Activated CD4-positive, alpha-beta T cell treated with anti-CD3 and anti-CD28 coated beads, Interleukin-2, amount 10 ng/mL, durations not matched to agents 7 days and 5 days (primary cell): ENCODE measurements at regions not wholly inside any gene's neighbourhood (a gene's known extent, or its start where the extent isn't known, plus 50 kb on each side); places are given as distances from the start of the nearest gene placed in this dataset.

Source experiments
- CTCF ChIA-PET: fragments of 350-600 bp; sonication (Branson Sonifier 250); formaldehyde crosslinking; loops from one replicate; lab custom pipeline; 2021; ENCODE audit warnings: antibody characterized with exemption; lab: Charles Lee
- POLR2A ChIA-PET: fragments of 350-600 bp; sonication (Branson Sonifier 250); formaldehyde crosslinking; loops from one replicate; lab custom pipeline; 2021; ENCODE audit warnings: antibody characterized with exemption; lab: Charles Lee
- DNase-seq: peaks from one replicate; pipeline ENCODE4 v3.0.0-alpha.2; 2020
- H3K27ac Mint-ChIP-seq: one replicate; pipeline ENCODE4 v1.8.0; 2021; ENCODE audit warnings: mild to moderate bottlenecking, moderate library complexity, mixed read lengths
- H3K27me3 Mint-ChIP-seq: one replicate; pipeline ENCODE4 v1.8.0; 2021; ENCODE audit warnings: mixed read lengths
- H3K36me3 Mint-ChIP-seq: one replicate; pipeline ENCODE4 v1.8.0; 2021; ENCODE audit warnings: low read depth, mixed read lengths
- H3K4me1 Mint-ChIP-seq: one replicate; pipeline ENCODE4 v1.8.0; 2021; ENCODE audit warnings: mixed read lengths
- H3K4me3 Mint-ChIP-seq: one replicate; pipeline ENCODE4 v1.8.0; 2021; ENCODE audit warnings: mild to moderate bottlenecking, moderate library complexity, mixed read lengths
- H3K9me3 Mint-ChIP-seq: one replicate; pipeline ENCODE4 v1.8.0; 2021; ENCODE audit warnings: mixed read lengths

GRCh38 chr12:89927226-89927698 lies 218.6 kb upstream of the ATP2B1 start:
- Mint-ChIP-seq H3K27ac (peak overlapping the region; percentile 28), H3K27me3 (no peaks in the 10 kb centered on the region), H3K36me3 (no peaks in the 10 kb centered on the region), H3K9me3 (no peaks in the 10 kb centered on the region), H3K4me3 (no peak overlapping the region), H3K4me1 (peaks cover 8% of the 10 kb centered on the region)
- ChIA-PET CTCF (no interaction called here), POLR2A (no interaction called here)
- DNase-seq: no peak

DNA sequence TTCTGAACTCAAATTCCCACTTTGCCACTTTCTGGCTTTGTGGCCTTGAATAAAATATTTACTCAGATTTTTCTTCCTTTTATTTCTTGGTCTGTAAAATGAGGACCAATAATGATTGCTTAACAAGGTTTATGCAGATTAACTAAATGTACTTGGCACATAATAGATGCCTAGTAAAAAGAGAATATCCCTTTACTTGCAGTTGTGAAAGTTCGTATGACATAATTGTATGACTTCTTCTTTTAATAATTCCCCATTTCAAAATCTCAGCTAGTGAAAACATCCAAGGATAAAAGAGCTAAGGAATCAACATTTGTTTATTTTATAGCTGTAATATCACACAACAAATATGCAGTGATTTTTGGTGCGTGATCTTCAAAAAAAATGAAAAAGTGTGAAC lies 215.6 kb upstream of the ATP2B1 start:
- CTCF ChIA-PET: no interaction called here
- DNase-seq: no peak
- no peak overlapping the region for H3K27ac Mint-ChIP-seq
- H3K36me3 Mint-ChIP-seq: no peaks in the 10 kb centered on the region
- H3K4me3 Mint-ChIP-seq: no peak overlapping the region
- H3K4me1 Mint-ChIP-seq: peaks cover 6% of the 10 kb centered on the region
- POLR2A ChIA-PET: no interaction called here
- H3K27me3 Mint-ChIP-seq: no peaks in the 10 kb centered on the region
- H3K9me3 Mint-ChIP-seq: no peaks in the 10 kb centered on the region

DNA sequence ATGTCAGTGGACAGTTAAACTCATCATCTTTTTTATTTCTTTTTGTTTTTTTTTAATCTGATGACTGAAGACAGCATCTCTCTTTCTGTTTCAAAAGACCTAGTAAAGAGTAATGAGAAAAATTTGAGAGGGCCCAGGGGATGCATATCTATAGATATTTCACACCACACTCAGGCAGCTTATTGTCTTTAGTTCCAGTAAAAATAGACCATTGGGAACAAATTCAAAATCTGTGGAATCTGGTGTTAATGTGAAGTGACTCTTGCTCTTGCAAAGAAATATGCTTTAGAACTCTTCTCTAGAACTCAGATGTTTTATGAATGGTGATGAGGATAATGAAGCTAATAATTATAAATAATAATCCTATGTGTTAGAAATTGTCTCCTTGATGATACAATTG lies 214.5 kb upstream of the ATP2B1 start:
- POLR2A ChIA-PET: no interaction called here
- no peaks in the 10 kb centered on the region for H3K9me3 Mint-ChIP-seq
- H3K27ac Mint-ChIP-seq: no peak overlapping the region
- DNase-seq: no peak
- H3K4me1 Mint-ChIP-seq: peaks cover 6% of the 10 kb centered on the region
- CTCF ChIA-PET: no interaction called here
- no peaks in the 10 kb centered on the region for H3K27me3 Mint-ChIP-seq
- no peak overlapping the region for H3K4me3 Mint-ChIP-seq
- no peaks in the 10 kb centered on the region for H3K36me3 Mint-ChIP-seq

DNA sequence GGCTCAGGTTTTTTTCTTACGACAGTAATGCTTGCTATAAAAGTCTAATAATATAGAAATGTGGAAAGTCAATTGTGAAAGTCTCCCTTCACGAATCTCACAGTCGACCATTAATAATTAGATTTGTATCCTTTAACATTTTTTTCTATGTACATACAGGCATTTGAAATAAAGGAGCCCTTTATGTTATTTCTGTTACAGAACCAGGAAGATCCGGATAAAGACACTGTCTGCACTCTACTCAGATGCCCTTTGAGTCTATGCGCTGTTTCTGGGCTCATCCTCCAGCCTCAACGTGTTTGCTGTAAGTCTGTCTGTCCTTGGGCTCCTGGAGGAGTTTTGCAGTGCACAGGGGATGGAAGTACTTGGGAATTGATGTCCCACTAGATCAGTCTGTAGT lies 212.2 kb upstream of the ATP2B1 start:
- Mint-ChIP-seq H3K27ac (no peak overlapping the region), H3K9me3 (no peaks in the 10 kb centered on the region), H3K4me3 (no peak overlapping the region), H3K36me3 (no peaks in the 10 kb centered on the region), H3K4me1 (no peaks in the 10 kb centered on the region), H3K27me3 (no peaks in the 10 kb centered on the region)
- ChIA-PET POLR2A (no interaction called here), CTCF (no interaction called here)
- DNase-seq: no peak

DNA sequence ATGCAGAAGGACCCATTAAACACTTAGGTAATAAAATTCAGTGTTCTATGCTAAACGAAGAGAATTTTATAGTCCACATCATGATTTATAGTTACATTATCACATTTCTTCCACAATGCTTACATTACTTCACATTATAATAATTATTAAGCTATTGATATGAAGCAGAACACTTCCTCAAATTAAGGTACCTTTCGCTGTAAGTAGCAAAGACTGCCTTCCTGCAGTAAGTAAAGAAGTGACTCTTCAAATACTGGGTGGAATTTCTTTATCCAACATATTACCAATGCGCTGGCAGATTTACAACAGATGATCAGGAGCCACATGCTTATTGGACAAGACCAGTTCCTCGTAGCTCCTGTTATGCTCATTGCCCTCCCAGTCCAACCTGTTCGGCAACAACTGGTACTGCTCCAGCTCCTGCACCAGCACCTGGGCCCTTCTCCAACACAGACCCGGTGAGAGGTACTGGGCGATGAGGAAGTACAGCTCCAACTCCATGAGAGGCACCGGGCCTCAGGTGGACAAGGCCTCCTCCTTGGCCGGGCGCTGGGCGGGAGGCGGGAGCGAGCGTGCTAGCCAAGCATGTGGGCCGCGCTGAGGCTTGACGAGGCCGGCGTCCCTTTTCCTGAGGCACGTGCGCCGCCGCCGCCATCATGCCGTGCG lies 210.7 kb upstream of the ATP2B1 start:
- no peak overlapping the region for H3K4me3 Mint-ChIP-seq
- ChIA-PET CTCF (interaction anchor here (1.1 kb wide), 1 partner anchor 15 kb away, joined by 4 read pairs; no protein-coding TSS in a partner anchor), POLR2A (no interaction called here)
- H3K9me3 Mint-ChIP-seq: no peaks in the 10 kb centered on the region
- no peaks in the 10 kb centered on the region for H3K36me3 Mint-ChIP-seq
- DNase-seq: no peak
- H3K27me3 Mint-ChIP-seq: no peaks in the 10 kb centered on the region
- no peaks in the 10 kb centered on the region for H3K4me1 Mint-ChIP-seq
- H3K27ac Mint-ChIP-seq: no peak overlapping the region

- Mint-ChIP-seq H3K27ac (no peak overlapping the region), H3K9me3 (no peaks in the 10 kb centered on the region), H3K4me1 (no peaks in the 10 kb centered on the region), H3K27me3 (no peaks in the 10 kb centered on the region), H3K4me3 (no peak overlapping the region), H3K36me3 (no peaks in the 10 kb centered on the region)
- DNase-seq: no peak
- POLR2A ChIA-PET: interaction anchor here (0.6 kb wide), 1 partner anchor 41 kb away, joined by 8 read pairs; no protein-coding TSS in a partner anchor
- CTCF ChIA-PET: interaction anchor here (1.1 kb wide), 1 partner anchor 14 kb away, joined by 4 read pairs; no protein-coding TSS in a partner anchor
Measured at GRCh38 chr12:89918172-89918846, 209.7 kb upstream of the ATP2B1 start.

DNA sequence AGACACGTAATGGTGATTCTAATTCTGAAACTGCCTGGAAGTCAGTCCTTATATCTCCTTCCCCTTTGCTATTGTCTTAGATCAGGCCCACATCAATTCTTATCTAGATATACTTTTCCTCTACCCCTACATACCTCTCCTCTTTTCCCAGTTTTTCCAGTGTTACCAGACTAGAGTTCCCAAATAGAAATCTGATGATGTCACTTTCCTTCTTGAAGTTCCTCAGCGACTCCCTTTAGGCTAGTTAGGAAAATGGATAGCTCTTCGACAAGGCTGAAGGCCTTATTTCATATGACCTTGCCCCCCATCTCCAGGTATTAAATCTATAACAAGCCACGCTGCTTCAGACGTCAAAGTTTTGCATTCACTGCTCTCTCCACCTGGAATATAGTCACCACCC lies 201.1 kb upstream of the ATP2B1 start:
- H3K9me3 Mint-ChIP-seq: peaks cover 8% of the 10 kb centered on the region
- no peaks in the 10 kb centered on the region for H3K4me1 Mint-ChIP-seq
- POLR2A ChIA-PET: no interaction called here
- H3K36me3 Mint-ChIP-seq: no peaks in the 10 kb centered on the region
- no peak overlapping the region for H3K4me3 Mint-ChIP-seq
- CTCF ChIA-PET: no interaction called here
- H3K27me3 Mint-ChIP-seq: no peaks in the 10 kb centered on the region
- H3K27ac Mint-ChIP-seq: no peak overlapping the region
- no peak for DNase-seq

DNA sequence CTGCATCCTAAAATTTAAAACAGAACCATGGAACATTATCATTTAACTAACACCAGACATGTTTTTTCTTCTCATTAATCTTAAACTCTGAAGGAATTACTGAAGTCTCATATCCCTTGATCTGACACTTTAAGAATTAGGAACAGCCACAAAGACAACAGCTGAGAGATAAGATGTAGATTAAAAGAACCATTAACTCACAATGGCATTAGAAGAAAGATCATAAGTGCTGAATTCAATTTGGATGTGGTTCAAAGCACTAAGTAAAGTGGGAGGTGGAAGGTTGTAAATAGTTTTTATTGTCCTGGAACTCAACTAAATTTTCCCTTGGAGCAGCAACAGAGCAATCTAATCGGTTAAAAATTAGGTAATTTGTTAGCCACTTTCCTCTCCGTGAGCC lies 199.0 kb upstream of the ATP2B1 start:
- ChIA-PET POLR2A (no interaction called here), CTCF (no interaction called here)
- Mint-ChIP-seq H3K27me3 (no peaks in the 10 kb centered on the region), H3K9me3 (peaks cover 5% of the 10 kb centered on the region), H3K36me3 (no peaks in the 10 kb centered on the region), H3K4me1 (no peaks in the 10 kb centered on the region), H3K4me3 (no peak overlapping the region), H3K27ac (no peak overlapping the region)
- DNase-seq: no peak

DNA sequence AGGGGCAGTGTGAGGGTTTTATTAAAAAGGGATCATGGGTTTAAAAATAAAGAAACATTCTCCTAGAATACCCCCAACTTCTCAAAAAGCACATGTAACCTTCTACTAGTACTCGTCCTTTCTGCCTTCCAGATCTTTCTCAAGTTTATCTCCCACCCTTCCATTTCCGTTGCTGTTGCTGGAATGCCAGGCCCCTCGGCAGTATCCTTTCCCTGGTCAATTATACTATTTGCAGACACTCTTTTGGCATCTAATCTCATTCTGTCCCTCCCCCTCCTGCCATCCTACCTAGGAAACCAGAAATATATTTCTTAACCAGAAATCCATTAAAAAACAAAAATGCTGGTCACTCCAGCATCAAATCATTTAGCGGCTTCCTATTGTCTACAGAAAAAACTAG lies 198.2 kb upstream of the ATP2B1 start:
- Mint-ChIP-seq H3K4me3 (no peak overlapping the region), H3K4me1 (no peaks in the 10 kb centered on the region), H3K36me3 (no peaks in the 10 kb centered on the region), H3K9me3 (peaks cover 2% of the 10 kb centered on the region), H3K27me3 (no peaks in the 10 kb centered on the region), H3K27ac (no peak overlapping the region)
- ChIA-PET CTCF (no interaction called here), POLR2A (no interaction called here)
- no peak for DNase-seq

DNA sequence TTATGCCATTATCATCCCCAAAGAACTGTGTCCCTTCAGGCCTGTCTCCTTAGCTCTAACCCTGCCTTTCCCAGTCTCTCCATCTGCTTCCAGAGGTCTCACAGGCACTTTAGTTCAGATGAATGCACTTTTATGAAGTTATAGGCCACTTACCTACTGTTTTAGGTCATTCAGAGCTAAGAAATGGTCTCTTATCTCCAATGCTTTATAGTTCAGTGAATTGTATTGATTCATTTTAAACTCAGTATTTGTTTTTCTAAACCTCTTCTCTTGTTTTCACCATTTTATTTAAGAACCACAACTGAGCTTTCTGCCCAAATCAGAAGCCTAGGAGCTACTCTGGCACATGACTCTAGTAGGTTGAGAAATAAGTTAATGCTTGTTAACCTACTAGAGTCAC lies 197.5 kb upstream of the ATP2B1 start:
- no peaks in the 10 kb centered on the region for H3K4me1 Mint-ChIP-seq
- H3K27me3 Mint-ChIP-seq: no peaks in the 10 kb centered on the region
- no peak overlapping the region for H3K27ac Mint-ChIP-seq
- DNase-seq: no peak
- no peaks in the 10 kb centered on the region for H3K36me3 Mint-ChIP-seq
- H3K9me3 Mint-ChIP-seq: peaks cover 2% of the 10 kb centered on the region
- CTCF ChIA-PET: no interaction called here
- POLR2A ChIA-PET: no interaction called here
- no peak overlapping the region for H3K4me3 Mint-ChIP-seq

DNA sequence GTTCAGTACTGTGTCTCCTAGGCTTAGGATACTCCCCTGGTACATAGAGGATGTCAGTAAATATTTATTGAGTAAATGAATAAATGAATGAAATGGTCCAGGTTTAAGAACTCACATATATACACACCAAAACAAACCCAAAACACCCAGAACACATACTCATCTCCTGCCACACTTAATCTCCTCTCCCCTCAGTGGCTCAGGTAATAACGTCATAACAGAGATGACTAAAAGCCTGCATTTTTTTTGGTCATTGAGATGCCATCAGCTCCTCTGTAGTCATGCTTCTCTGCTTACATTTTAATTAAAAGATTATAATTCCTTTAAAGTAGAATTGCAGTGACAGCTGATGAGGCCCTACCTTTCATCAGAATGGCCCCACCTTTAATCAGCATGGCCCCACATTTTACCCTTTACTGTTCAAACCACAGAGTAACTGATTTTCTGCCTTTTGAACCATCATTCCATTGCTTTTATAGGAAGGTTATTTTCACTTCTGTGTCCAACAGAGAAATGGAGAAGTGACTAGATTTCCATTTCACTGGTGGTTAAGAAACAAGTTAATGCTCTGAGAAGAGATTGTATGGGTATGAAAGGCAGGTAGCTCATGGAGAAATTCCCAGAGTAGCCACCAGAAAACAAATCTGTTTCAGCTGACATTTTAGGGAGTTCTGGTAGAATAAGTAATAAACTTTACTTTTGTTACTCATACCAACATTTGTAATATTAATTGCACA lies 193.4 kb upstream of the ATP2B1 start:
- ChIA-PET CTCF (no interaction called here), POLR2A (no interaction called here)
- H3K27me3 Mint-ChIP-seq: no peaks in the 10 kb centered on the region

DNA sequence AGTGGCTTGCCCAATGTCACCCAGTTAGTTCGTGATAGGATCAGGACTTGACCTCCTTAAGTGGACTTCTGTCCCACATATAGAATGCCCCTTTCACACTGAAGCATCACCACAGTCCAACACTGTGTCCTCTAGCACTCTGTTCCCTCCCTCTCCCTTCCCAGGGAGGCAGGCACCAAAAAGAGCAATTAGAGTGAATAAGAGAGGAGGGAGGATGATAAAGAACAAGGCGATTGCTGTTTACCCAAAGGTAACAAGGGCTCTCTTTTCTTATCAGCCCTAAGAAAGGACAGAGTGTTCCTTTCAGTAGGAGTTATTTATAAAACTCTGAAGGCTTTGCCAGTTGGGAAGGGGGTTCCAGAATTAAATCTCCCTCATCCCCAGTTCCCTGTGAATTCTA lies 192.7 kb upstream of the ATP2B1 start:
- Mint-ChIP-seq H3K4me1 (no peaks in the 10 kb centered on the region), H3K27ac (no peak overlapping the region), H3K27me3 (no peaks in the 10 kb centered on the region), H3K36me3 (no peaks in the 10 kb centered on the region), H3K4me3 (no peak overlapping the region), H3K9me3 (peaks cover 3% of the 10 kb centered on the region)
- DNase-seq: no peak
- CTCF ChIA-PET: no interaction called here
- POLR2A ChIA-PET: no interaction called here

More for the DNA sequence above, 193.4 kb upstream of the ATP2B1 start:
- Mint-ChIP-seq H3K27ac (no peak overlapping the region), H3K4me1 (no peaks in the 10 kb centered on the region), H3K4me3 (no peak overlapping the region), H3K9me3 (peaks cover 3% of the 10 kb centered on the region), H3K36me3 (no peaks in the 10 kb centered on the region)
- no peak for DNase-seq

DNA sequence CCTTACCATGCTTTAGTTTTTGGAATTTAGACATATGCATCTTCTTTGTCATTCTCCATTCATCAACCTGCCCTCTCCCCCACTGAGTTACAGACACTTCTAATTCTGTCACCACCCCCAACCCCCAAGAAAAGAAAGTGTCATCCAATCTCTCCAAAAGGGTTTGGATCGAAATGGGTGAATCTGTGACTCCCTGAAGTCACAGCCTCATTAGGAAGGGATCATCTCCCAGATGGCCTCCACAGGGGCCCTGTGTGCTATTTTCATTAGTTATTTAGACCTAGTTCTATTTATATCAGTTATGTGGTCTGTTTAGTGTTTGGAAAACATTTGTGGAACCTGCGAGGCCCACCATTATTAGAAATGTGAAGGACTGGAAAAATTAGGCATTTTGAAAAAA lies 191.0 kb upstream of the ATP2B1 start:
- Mint-ChIP-seq H3K9me3 (peaks cover 3% of the 10 kb centered on the region), H3K27ac (no peak overlapping the region), H3K36me3 (no peaks in the 10 kb centered on the region), H3K4me3 (no peak overlapping the region), H3K27me3 (no peaks in the 10 kb centered on the region), H3K4me1 (no peaks in the 10 kb centered on the region)
- DNase-seq: no peak
- ChIA-PET POLR2A (no interaction called here), CTCF (no interaction called here)
